OCI-LY3 (cell line): ENCODE measurements at regions not wholly inside any gene's neighbourhood (a gene's known extent, or its start where the extent isn't known, plus 50 kb on each side); places are given as distances from the start of the nearest gene placed in this dataset.
A peak's percentile ranks its signal among the peaks of the same experiment; 100 is the strongest.

ENCODE experiments used
- H2AFZ ChIP-seq: fragments of 200-600, 300-600 bp; shearing (Covaris generic); 2 replicates; pipeline ENCODE4 v1.6.0; 2014; ENCODE audit warnings: antibody characterized with exemption, low read depth, low read length
- H3K27ac ChIP-seq: fragments of 200-600, 300-600 bp; sonication (generic); 2 replicates; pipeline ENCODE4 v1.5.1; 2014; ENCODE audit warnings: mild to moderate bottlenecking, low read length, moderate library complexity, mixed read lengths
- H3K27me3 ChIP-seq: fragments of 200-600, 300-600 bp; sonication (generic); 2 replicates; pipeline ENCODE4 v1.6.1; 2014; ENCODE audit warnings: low read depth, low read length, mixed read lengths
- H3K36me3 ChIP-seq: fragments of 200-600, 300-600 bp; sonication (generic); replicated peaks from 2 replicates; pipeline ENCODE3; 2014; ENCODE audit warnings: low read depth, low read length, mixed read lengths
- H3K4me1 ChIP-seq: fragments of 300-600, 200-600 bp; sonication (generic); 2 replicates; pipeline ENCODE4 v1.6.1; 2014; ENCODE audit warnings: low read length, mixed read lengths
- H3K4me2 ChIP-seq: fragments of 200-600, 300-600 bp; sonication (generic); 2 replicates; pipeline ENCODE4 v1.6.1; 2014; ENCODE audit warnings: low read length, mixed read lengths
- H3K4me3 ChIP-seq: fragments of 300-600, 200-600 bp; sonication (generic); 2 replicates; pipeline ENCODE4 v1.5.1; 2014; ENCODE audit warnings: antibody characterized with exemption, mild to moderate bottlenecking, low read length, moderate library complexity
- H3K79me2 ChIP-seq: fragments of 300-600, 200-600 bp; shearing (Covaris generic); 2 replicates; pipeline ENCODE4 v1.6.1; 2014; ENCODE audit warnings: mild to moderate bottlenecking, low read length, mixed read lengths
- H3K9ac ChIP-seq: fragments of 300-600, 200-600 bp; shearing (Covaris generic); 2 replicates; pipeline ENCODE4 v1.6.0; 2014; ENCODE audit warnings: mild to moderate bottlenecking, low read length, moderate library complexity
- H3K9me3 ChIP-seq: fragments of 200-600, 300-600 bp; shearing (Covaris generic); 2 replicates; pipeline ENCODE4 v1.6.1; 2014; ENCODE audit warnings: low read length, mixed read lengths; ENCODE audit not compliant: insufficient read depth
- H4K20me1 ChIP-seq: fragments of 200-600, 300-600 bp; sonication (generic); 2 replicates; pipeline ENCODE4 v1.6.1; 2016; ENCODE audit warnings: low read length, mixed read lengths; ENCODE audit not compliant: insufficient read depth
- EZH2phosphoT487 ChIP-seq: fragments of 200-600 bp; shearing (Covaris generic); IDR thresholded peaks from 2 replicates; pipeline ENCODE4 v1.6.1; 2018; ENCODE audit warnings: antibody characterized with exemption, mixed run types, low read depth
- TF ChIP-seq, protein P1 (sequence below): fragments of 200-600, 300-600 bp; sonication (generic); IDR thresholded peaks from 2 replicates; pipeline ENCODE4 v1.5.1; 2014; ENCODE audit warnings: antibody characterized with exemption, low read length, low read depth

DNA sequence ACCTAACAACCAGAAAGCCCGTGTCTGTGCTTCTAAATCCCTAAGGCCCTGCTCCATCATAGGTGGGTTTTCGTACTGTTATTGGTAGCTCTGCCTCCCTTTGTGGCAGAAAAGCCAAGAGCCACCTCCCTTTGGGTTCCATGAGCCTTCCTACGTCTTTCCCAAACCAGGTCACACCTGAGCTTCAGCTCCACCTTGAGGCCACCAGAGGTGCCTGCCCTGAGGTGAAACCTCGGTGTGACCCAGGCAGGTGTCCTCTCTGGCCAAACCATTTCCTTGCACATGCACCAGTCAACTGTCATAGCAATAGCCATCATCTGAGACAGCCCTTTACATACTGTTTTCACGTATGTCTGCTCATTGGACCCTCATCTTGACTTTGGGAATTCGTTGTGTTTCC, 188.0 kb upstream of the RBPJ start:
- Histone ChIP-seq H3K9me3 (no peaks in the 10 kb centered on the region; the same call in 1 of the 2 replicates), H3K4me2 (peak overlapping the region; percentile 75), H3K4me1 (peaks cover 86% of the 10 kb centered on the region), H3K79me2 (no peaks in the 10 kb centered on the region), H3K27me3 (no peaks in the 10 kb centered on the region), H3K36me3 (peaks cover 17% of the 10 kb centered on the region), H3K9ac (peak overlapping the region; percentile 79), H3K27ac (peak overlapping the region; percentile 95), H4K20me1 (no peaks in the 10 kb centered on the region), H2AFZ (no peak overlapping the region; the same call in 1 of the 2 replicates), H3K4me3 (peak overlapping the region; percentile 17; the same call in 1 of the 2 replicates)
- TF ChIP-seq, protein P1, sequence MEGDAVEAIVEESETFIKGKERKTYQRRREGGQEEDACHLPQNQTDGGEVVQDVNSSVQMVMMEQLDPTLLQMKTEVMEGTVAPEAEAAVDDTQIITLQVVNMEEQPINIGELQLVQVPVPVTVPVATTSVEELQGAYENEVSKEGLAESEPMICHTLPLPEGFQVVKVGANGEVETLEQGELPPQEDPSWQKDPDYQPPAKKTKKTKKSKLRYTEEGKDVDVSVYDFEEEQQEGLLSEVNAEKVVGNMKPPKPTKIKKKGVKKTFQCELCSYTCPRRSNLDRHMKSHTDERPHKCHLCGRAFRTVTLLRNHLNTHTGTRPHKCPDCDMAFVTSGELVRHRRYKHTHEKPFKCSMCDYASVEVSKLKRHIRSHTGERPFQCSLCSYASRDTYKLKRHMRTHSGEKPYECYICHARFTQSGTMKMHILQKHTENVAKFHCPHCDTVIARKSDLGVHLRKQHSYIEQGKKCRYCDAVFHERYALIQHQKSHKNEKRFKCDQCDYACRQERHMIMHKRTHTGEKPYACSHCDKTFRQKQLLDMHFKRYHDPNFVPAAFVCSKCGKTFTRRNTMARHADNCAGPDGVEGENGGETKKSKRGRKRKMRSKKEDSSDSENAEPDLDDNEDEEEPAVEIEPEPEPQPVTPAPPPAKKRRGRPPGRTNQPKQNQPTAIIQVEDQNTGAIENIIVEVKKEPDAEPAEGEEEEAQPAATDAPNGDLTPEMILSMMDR, result peak; percentile 67
- no peak for TF ChIP-seq EZH2phosphoT487

DNA sequence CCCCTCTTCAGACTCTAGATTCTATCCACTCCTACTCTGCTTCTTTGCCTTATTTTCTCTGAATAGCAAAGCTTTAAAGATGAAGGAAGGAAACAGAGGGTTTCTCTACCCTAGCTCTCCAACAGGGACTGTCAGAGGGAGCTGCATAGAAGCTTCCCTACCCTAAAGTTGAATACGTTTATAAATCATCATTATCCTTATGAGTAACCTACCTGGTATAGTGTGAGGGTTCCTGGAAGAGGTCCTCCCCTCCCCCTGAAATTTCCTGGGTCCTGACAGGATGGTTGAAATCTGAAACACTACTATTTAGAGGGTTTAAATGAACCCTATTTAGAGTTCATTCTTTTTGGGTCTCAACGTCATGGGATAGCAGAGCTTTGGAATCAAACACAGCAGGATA, 187.0 kb upstream of the RBPJ start:
- Histone ChIP-seq H3K4me2 (peak overlapping the region; percentile 75; the same call in 1 of the 2 replicates), H3K27ac (peak overlapping the region; percentile 95), H2AFZ (no peak overlapping the region), H3K9me3 (no peaks in the 10 kb centered on the region; the same call in 1 of the 2 replicates), H3K9ac (peak overlapping the region; percentile 79; the same call in 1 of the 2 replicates), H3K4me3 (no peak overlapping the region), H3K79me2 (no peaks in the 10 kb centered on the region), H3K36me3 (peaks cover 11% of the 10 kb centered on the region), H4K20me1 (no peaks in the 10 kb centered on the region), H3K27me3 (no peaks in the 10 kb centered on the region), H3K4me1 (peaks cover 86% of the 10 kb centered on the region)
- TF ChIP-seq, protein P1, result no peak
- TF ChIP-seq EZH2phosphoT487, result no peak

DNA sequence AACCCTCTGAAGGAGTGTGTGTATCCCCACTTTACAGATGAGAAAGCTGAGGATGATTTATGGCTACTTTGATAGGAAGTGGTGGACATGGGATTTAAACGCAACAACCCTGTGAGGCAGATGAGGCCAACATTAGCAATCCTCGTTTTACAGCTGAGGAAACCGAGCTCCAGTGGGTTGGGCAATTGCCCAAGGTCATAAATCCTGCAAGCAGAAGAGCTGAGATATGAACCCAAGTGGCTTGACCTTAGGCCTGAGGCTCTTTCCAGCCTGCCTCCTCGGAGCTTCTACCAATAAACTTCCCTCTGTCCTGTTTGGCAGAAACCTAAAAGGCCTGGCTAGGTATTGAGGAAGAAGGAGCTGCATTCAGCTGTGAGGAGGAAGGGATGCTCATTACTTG, 185.5 kb upstream of the RBPJ start:
- Histone ChIP-seq H3K4me3 (no peak overlapping the region), H3K27ac (no peak overlapping the region), H3K36me3 (peaks cover 4% of the 10 kb centered on the region), H3K4me1 (peaks cover 86% of the 10 kb centered on the region), H2AFZ (no peak overlapping the region), H3K9me3 (no peaks in the 10 kb centered on the region), H3K79me2 (no peaks in the 10 kb centered on the region), H4K20me1 (no peaks in the 10 kb centered on the region), H3K27me3 (no peaks in the 10 kb centered on the region), H3K4me2 (no peak overlapping the region), H3K9ac (no peak overlapping the region)
- no peak for TF ChIP-seq EZH2phosphoT487
- TF ChIP-seq, protein P1, result no peak

DNA sequence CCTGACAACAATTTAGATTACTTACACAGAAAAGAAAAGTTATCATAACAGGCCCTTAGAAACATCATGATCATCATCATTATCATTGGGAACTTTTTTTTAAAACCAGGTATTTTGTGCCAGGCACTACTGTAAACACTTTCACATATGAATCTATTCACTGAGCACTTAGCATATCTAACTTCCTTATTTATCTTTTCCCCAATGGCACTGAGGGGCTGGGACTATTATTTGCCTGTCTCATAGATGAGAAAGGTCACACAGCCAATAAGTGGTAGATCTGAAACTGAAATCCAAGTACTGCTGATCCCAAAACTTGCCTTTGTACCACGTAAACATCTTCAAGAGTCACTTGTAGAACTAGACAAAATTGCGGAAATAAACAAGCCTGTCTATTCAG, 184.2 kb upstream of the RBPJ start:
- H3K36me3 ChIP-seq, result peaks cover 4% of the 10 kb centered on the region
- no peaks in the 10 kb centered on the region for H3K79me2 ChIP-seq
- no peaks in the 10 kb centered on the region for H3K9me3 ChIP-seq
- H3K4me2 ChIP-seq, result peak overlapping the region; percentile 30
- H3K9ac ChIP-seq, result peak overlapping the region; percentile 19; the same call in 1 of the 2 replicates
- peaks cover 86% of the 10 kb centered on the region for H3K4me1 ChIP-seq
- no peak overlapping the region for H3K4me3 ChIP-seq
- no peaks in the 10 kb centered on the region for H3K27me3 ChIP-seq
- TF ChIP-seq EZH2phosphoT487, result no peak
- TF ChIP-seq, protein P1, result no peak
- H4K20me1 ChIP-seq, result no peaks in the 10 kb centered on the region
- peak overlapping the region; percentile 64 for H3K27ac ChIP-seq
- H2AFZ ChIP-seq, result no peak overlapping the region
